Coronary artery (tissue), 2 donors: ENCODE measurements at regions not wholly inside any gene's neighbourhood (a gene's known extent, or its start where the extent isn't known, plus 50 kb on each side); places are given as distances from the start of the nearest gene placed in this dataset.

Source experiments
- DNase-seq: peaks from one replicate; pipeline ENCODE4 v3.0.0-alpha.2; 2017; ENCODE audit warnings: low spot score
- H3K27ac ChIP-seq, 2 donors: fragments of 200-600 bp; sonication (generic); one replicate each; pipeline ENCODE4 v1.5.1; 2016 to 2019
- H3K4me3 ChIP-seq: fragments of 200-600 bp; sonication (generic); 2 replicates; pipeline ENCODE4 v1.5.1; 2016; ENCODE audit warnings: mild to moderate bottlenecking, moderate library complexity
- TF ChIP-seq, protein P1 (sequence below): fragments of 200-600 bp; sonication (generic); IDR thresholded peaks from one replicate; pipeline ENCODE4 v1.5.1; 2019; ENCODE audit warnings: antibody characterized with exemption

DNA sequence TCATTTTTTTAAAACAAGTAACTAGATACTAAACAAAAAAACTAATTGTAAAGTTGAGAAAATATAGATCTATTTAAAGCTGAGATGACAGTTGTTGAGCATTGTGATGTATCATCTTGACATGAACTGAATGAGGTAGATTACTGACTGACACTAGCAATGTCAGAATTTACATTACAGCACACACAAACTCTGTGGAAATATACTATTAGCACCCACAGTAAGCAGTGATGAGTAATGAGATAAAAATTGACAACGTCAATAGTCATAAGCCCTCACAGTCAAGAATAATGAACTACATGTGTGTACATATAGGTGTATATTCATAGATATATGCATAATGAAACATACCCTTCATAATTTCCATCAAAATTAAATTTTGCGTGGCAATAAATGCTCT is 368.4 kb downstream of the TFEC start:
- TF ChIP-seq, protein P1, sequence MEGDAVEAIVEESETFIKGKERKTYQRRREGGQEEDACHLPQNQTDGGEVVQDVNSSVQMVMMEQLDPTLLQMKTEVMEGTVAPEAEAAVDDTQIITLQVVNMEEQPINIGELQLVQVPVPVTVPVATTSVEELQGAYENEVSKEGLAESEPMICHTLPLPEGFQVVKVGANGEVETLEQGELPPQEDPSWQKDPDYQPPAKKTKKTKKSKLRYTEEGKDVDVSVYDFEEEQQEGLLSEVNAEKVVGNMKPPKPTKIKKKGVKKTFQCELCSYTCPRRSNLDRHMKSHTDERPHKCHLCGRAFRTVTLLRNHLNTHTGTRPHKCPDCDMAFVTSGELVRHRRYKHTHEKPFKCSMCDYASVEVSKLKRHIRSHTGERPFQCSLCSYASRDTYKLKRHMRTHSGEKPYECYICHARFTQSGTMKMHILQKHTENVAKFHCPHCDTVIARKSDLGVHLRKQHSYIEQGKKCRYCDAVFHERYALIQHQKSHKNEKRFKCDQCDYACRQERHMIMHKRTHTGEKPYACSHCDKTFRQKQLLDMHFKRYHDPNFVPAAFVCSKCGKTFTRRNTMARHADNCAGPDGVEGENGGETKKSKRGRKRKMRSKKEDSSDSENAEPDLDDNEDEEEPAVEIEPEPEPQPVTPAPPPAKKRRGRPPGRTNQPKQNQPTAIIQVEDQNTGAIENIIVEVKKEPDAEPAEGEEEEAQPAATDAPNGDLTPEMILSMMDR: no peak
- Histone ChIP-seq H3K4me3 (no peak overlapping the region), H3K27ac (no peak overlapping the region)
- DNase-seq: no peak

DNA sequence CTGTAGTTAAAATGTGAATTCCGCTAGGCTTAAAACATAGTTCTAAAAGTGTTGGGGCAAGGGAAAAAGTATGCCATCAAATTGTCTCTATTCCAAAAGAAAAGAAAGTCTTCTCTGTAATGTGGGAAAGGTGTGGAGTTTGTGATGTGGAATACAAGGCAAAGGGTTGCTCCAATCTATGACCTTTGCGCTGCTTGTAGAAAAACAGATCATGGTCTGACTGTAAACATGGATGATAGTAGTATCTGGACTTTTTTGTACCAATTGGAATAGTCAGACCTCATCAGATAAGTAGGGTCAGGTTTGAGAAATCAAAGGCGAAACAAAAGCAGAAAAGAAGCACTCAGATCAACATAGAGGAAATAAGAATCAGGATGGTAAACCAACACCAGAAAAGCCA is 372.3 kb downstream of the TFEC start:
- Histone ChIP-seq H3K27ac (no peak overlapping the region), H3K4me3 (no peak overlapping the region)
- DNase-seq: no peak
- TF ChIP-seq, protein P1: no peak

DNA sequence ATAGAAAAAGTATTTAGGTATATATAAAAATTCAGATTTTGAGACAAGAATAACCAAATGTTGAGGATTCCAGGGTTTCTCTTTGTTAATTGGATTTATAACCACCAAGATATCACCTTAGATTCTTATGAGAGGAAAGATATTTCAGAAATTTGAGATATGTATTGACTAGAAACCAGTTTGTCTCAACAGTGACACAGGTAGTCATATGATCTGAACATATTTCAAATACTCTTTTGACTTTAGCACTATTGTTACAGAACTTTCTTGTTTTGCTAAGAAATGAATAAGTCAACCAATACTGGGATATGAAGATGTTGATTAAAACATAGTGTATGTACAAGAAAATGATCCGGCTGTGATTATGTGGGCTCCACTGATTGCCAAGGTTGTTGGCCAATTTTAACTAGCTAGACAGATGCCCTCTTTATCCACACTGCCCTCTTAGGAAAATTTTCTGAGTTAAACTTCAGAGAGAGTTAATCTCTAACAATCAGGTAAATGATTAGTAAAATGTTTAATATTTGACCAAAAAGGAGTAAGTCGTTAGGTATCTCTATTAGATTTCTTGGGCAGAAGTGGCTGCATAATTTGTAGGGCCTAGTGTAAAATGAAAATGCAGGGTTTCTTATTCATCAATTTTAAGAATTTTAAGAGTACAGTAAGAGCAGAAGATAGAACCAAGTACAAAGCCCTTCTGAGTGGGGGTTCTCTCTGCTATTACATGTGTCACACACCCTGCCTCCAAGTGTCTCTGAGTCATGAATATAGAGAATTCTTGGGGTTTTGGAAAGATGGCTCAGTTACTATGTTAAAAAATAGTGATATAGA is 376.0 kb downstream of the TFEC start:
- DNase-seq: no peak
- TF ChIP-seq, protein P1: no peak
- Histone ChIP-seq H3K4me3 (no peak overlapping the region), H3K27ac (no peak overlapping the region)

DNA sequence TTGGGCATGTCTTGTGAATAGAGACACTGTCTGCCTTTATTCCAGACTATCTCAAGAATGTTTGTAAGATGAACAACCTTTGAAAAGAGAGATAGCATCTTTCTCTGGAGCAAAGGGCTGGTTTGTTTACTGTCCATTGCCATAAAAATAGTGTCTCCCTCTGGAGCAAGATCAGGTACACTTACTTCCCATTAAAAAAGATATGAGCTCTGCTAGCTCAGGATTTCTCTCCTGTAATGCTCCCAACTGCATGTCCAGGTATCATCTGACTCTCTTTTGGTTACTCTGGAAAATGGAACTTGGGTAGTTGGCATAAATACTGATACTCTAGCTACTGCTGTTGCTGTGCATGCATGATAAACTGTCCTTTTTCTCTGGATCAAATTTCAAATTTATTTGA is 381.1 kb downstream of the TFEC start:
- Histone ChIP-seq H3K4me3 (no peak overlapping the region), H3K27ac (no peak overlapping the region)
- no peak for DNase-seq
- TF ChIP-seq, protein P1: no peak

DNA sequence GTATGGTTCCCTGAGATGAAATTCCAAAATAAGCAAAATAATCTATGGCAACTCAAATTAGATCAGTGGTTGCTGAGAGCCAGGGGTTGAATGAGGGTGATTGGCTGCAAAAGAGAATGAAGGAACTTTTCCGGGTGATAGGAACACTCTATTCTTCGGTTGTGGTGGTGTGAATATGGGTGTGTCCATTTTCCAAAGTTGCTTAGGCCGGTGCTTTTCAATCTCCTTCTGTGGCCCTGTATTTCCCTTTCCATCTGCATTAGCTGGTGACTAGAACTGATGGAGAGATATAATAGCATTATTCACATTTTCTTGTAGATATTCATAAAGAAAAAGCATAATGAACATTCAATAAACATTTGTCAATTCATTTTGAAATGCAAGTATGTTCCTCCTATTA is 382.9 kb downstream of the TFEC start:
- no peak for DNase-seq
- TF ChIP-seq, protein P1: no peak
- H3K27ac ChIP-seq: no peak overlapping the region
- no peak overlapping the region for H3K4me3 ChIP-seq

DNA sequence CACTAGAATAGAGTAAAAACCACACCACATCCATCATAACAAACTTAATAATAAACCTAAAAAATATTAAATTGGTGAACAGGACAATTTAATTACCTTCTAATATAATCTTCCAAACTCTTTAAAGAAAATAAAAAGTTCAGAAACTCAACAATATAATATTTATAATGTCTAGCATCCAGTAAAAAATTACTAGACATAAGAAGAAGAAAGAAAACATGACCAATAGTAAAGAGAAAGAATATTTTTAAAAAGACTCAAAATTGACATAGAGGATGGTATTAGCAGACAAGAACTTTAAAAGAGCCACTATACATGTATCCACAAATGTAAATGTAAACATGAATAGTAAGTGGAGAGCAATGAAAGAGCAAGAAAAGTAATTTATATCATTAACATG is 388.4 kb downstream of the TFEC start:
- Histone ChIP-seq H3K4me3 (no peak overlapping the region), H3K27ac (no peak overlapping the region)
- DNase-seq: no peak
- TF ChIP-seq, protein P1: no peak

DNA sequence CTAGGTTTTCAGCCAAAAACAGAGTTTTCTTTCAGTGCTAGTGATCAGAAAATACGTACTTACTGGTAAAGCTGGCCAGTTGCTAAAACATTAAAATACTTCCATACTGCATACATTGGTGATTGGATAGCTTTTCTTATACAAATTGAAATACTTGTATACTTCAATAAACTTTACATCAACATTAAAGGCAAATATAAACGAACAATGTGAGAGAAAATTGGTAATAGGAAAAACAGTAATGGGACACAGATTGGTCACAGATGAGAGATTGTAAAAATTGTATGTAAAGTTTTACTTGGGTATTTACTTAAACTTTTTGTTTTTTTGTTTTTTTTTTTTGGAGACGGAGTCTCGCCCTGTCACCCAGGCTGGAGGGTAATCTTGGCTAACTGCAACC is 391.7 kb downstream of the TFEC start:
- Histone ChIP-seq H3K4me3 (no peak overlapping the region), H3K27ac (no peak overlapping the region)
- TF ChIP-seq, protein P1: no peak
- no peak for DNase-seq
